COLO829 (cell line): ENCODE measurements at regions not wholly inside any gene's neighbourhood (a gene's known extent, or its start where the extent isn't known, plus 50 kb on each side); places are given as distances from the start of the nearest gene placed in this dataset.

Experiments
- DNase-seq: peaks from one replicate; pipeline ENCODE4 v3.0.0; 2012; ENCODE audit warnings: low spot score

GRCh38 chr16:27685807-27686206 is 135.9 kb downstream of the KATNIP start:
- no peak for DNase-seq

- DNase-seq = no peak
Observed at GRCh38 chr16:27686926-27687325, 137.0 kb downstream of the KATNIP start.

- DNase-seq = no peak
Observed at GRCh38 chr16:27687605-27688004, 137.7 kb downstream of the KATNIP start.

GRCh38 chr16:27689711-27690110 is 139.8 kb downstream of the KATNIP start:
- no peak for DNase-seq

GRCh38 chr16:27690608-27691007 is 140.7 kb downstream of the KATNIP start:
- peak; percentile 62 for DNase-seq

- peak; percentile 82 for DNase-seq
Observed at GRCh38 chr16:27691721-27692120, 141.8 kb downstream of the KATNIP start.

GRCh38 chr16:27692576-27692975 is 142.6 kb downstream of the KATNIP start:
- no peak for DNase-seq

- no peak for DNase-seq
Observed at GRCh38 chr16:27695161-27695560, 145.2 kb downstream of the KATNIP start.

GRCh38 chr16:27698266-27698665 is 148.3 kb downstream of the KATNIP start:
- DNase-seq = peak; percentile 18

GRCh38 chr16:27698746-27699145 is 148.8 kb downstream of the KATNIP start:
- DNase-seq = no peak

GRCh38 chr16:27699540-27699939 is 149.6 kb downstream of the KATNIP start:
- no peak for DNase-seq

GRCh38 chr16:27700304-27700995 is 150.5 kb downstream of the KATNIP start:
- no peak for DNase-seq

- no peak for DNase-seq
Observed at GRCh38 chr16:27701381-27701780, 151.4 kb downstream of the KATNIP start.

- no peak for DNase-seq
Observed at GRCh38 chr16:27703121-27703520, 153.2 kb downstream of the KATNIP start.

- DNase-seq = peak; percentile 9
Observed at GRCh38 chr16:27703545-27703944, 153.6 kb downstream of the KATNIP start.

- no peak for DNase-seq
Observed at GRCh38 chr16:27704252-27704651, 154.3 kb downstream of the KATNIP start.

GRCh38 chr16:27706156-27706865 is 156.4 kb downstream of the KATNIP start:
- no peak for DNase-seq

GRCh38 chr16:27706866-27707685 is 157.1 kb downstream of the KATNIP start:
- DNase-seq = no peak

- DNase-seq = no peak
Observed at GRCh38 chr16:27708651-27709050, 158.7 kb downstream of the KATNIP start.

GRCh38 chr16:27712251-27712711 is 162.3 kb downstream of the KATNIP start:
- peak; percentile 72 for DNase-seq

- DNase-seq = no peak
Observed at GRCh38 chr16:27717726-27718125, 167.8 kb downstream of the KATNIP start.

- DNase-seq = peak; percentile 79
Observed at GRCh38 chr16:27718201-27719105, 168.5 kb downstream of the KATNIP start.
